Mucosa of gallbladder (tissue), 1 donor: ENCODE measurements at regions not wholly inside any gene's neighbourhood (a gene's known extent, or its start where the extent isn't known, plus 50 kb on each side); places are given as distances from the start of the nearest gene placed in this dataset.
A peak's percentile ranks its signal among the peaks of the same experiment; 100 is the strongest.

Experiments used
- DNase-seq: peaks from one replicate; pipeline ENCODE4 v3.0.0-alpha.2; 2020; ENCODE audit warnings: low spot score
- donor health status: DM: no; HTN: no; CAD: no.

DNA sequence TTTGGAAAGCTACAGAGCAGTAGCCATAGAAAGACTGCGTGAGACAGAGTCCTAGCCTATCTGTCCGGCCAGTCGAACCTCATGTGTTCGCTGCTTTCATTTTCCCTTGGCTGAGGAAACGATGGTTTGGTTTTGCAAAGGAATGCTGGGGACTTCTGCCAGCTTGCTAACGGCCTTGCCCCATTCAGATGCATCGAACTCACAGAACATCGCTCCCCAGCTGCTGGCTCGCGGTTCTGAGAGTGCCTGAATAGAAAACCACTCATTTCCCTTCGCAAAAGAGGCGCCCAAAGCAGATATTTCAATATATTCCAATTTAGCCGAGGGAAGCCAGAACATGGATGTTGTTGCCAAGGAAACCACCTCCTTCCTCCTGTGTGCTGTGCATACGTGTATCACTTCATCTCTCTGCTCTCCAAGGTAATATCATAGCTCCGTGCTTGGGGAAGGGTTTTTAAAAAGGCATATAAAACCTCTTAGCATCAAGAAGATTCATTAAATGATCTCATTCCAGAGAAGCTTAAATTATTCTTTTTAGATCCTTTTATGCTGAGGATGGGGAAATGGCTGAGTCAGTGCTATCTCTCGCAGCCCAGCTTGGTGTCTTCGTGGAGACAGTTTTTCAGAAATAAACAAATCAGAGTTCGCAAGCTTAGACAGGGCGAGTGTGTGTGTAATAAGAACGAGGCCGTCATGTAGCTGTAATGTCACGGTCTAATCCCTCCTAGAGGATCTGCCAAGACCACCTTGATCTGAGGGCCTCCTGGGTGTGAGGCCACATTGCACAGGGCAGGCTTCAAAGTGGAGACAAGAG, 215.2 kb downstream of the RPS24 start:
- peak; percentile 27 for DNase-seq

DNA sequence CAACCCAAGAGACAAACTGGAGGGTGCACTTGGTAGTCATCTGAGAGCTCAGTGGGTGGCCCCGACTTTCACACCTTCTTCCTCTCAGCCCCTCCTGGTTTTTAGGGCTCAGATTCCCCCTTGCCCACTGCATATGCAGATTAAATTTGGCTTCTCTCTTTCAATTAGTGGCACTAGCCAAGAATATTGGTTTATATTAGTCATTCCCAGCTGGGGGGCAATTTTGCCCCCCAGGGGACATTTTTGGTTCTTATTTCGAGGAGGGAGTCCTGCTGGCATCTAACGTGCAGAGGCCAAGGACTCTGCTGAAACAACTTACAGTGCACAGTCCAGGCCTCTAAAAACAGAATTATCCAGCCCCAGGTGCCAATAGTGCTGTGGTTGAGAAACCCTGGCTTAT, 216.0 kb downstream of the RPS24 start:
- DNase-seq = no peak

GRCh38 chr10:78250313-78251015, 216.8 kb downstream of the RPS24 start:
- DNase-seq = no peak

- no peak for DNase-seq
Observed at GRCh38 chr10:78251016-78251385, 217.3 kb downstream of the RPS24 start.

DNA sequence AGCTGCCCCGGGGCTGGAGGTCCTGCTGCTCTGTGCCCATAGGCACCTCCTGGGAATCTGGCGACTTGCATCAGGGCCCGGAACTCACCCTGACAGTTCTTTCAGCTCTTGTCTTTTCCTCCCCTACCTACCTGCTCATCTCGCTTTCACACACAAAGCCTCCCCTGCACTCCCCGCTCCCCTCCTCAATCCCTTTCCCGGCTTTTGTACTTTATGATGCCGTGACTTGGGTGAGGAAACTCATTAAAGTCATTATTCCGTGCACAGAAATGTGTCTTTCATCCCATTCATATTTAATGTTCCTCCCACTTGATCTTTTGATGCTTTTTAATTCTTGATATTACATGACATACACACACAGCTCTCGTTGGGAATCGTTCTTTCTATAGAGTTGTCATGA, 218.6 kb downstream of the RPS24 start:
- no peak for DNase-seq

DNA sequence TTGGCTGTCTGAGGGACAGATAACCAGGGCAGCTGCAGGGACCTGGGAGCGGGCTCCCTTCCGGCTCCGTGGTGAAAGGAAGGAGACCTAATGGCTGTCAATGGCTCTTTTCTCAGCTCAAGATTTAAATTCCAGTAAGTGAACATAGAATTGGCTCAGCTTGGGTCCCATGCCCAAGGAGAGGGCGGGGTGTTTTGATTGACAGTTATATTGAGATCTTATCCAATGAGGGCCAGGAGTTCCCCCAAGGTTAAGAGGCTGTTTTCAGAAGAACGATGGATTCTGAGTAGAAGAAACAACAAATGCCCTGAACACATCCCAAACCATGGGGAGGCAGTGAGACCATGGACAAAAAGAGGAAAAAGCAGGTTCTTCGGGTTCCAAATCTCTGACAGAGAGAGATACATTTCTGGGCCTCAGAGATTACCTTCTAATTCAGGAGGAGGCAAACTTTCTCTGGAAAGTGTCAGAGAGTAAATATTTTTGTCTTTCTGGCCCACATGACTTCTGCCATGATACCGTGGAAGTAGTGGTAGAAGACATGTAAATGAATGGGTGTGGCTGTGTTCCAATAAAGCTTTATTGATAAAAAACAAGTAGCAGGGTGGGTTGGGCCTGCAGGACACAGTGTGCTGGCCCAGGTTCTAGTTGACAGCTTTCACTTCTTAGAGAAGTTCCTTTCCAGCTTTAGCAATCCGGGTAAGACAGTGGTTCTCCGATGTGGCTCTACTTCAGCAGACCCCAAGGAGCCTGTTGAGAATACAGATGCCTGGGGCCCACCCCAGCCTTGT, 219.6 kb downstream of the RPS24 start:
- DNase-seq = no peak

GRCh38 chr10:78254013-78254412, 220.3 kb downstream of the RPS24 start:
- DNase-seq = no peak

GRCh38 chr10:78255214-78255613, 221.6 kb downstream of the RPS24 start:
- DNase-seq = no peak

- DNase-seq = peak; percentile 76
Observed at GRCh38 chr10:78255796-78256638, 222.4 kb downstream of the RPS24 start.

GRCh38 chr10:78258323-78259030, 224.8 kb downstream of the RPS24 start:
- DNase-seq = no peak

GRCh38 chr10:78259391-78259790, 225.7 kb downstream of the RPS24 start:
- no peak for DNase-seq

DNA sequence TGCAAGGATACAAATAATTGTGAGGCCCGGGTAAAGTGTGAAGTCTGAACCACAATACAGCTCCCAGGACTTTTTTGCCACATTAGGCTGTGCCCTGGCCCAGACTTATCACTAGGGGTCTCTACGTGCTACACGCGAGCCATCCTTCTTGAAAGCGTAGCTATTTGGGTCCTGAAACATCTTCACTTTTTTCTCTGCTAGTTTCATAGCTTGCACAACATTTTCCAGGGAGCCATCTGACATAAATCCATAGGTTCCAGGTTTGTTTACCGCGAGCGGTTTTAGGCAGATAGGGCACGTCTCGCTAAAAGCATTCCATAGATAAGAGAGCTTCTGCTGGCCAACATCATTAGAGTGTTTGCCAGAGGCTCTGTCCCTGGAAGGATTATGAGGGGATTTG, 226.5 kb downstream of the RPS24 start:
- no peak for DNase-seq

GRCh38 chr10:78260680-78261079, 227.0 kb downstream of the RPS24 start:
- no peak for DNase-seq

GRCh38 chr10:78261291-78261690, 227.6 kb downstream of the RPS24 start:
- no peak for DNase-seq

GRCh38 chr10:78262860-78263259, 229.2 kb downstream of the RPS24 start:
- no peak for DNase-seq

DNA sequence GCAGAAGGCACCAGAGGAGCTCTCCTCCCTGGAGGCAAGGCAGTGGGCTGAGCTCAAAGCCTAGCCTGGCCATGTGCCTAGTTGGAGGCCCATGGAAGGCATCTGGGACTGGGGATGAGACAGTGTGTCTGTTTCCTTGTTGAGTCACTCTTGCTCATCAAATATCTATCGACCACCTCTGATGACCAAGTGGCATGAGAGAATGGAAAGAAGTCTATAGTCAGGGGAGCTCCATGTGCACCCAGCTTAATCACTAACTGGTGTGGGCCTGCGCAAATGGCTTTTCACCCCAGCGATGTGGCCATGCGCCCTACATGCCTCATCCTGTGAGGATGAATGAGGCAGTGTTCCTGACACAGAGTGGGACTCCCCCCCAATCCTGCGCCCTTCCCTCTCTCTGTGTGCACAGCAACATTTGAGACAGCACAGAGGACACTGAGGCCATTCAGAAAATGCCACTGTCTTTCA, 229.9 kb downstream of the RPS24 start:
- no peak for DNase-seq

GRCh38 chr10:78264361-78264760, 230.7 kb downstream of the RPS24 start:
- no peak for DNase-seq

DNA sequence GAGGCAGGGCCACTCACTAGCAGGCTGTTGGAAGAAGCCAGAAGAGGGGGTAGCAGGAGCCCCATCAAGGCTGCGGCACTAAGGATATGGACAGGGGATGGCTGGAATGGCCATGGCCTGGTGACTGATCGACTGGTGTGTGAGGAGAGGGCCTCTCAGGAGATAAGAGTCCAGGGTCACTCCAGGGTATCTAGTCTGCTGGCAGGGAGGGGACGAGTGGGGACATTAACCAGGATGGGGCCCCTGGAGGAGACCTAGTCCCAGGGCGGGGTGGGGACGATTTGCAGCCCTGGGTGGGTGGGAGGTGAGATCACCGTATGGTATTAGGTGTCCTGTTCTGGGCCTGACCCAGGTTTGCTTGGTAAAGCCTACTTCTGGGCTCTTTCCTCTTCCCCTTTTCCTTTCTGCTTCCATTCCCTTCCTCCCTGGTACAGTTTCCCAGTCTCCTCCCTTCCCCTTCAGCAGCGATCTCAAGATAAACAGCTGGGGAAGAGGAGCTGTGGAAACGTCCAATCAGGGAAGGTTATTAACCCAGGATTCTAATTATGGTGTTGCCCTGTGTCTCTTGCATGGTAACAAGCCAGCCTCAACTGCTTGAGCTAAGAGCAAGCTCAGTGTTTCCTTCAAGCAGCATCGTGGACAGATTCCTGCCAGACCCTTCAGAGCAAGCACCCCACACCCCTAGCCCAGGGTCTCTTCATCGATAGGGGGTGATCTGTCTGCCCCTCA, 233.2 kb downstream of the RPS24 start:
- no peak for DNase-seq

DNA sequence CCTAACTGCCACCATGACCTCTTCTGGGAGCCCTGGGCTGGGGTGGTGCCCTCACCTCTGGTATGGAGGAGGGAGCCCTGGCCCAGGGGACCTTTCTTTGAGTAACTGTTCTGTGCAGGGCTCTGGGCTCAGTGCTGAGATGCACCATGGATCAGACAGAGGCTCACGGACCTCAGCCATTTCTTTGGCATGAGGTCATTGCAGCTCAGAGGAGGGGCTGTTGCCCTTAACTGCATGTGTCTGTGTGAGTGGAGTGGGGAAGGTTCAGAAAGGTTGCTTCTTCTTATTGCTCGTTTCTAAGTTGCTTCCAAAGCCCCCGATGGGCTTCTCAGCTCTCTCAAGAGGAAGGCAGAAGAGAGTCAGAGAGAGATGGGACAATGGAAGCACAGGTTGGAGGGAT, 233.9 kb downstream of the RPS24 start:
- DNase-seq = no peak

DNA sequence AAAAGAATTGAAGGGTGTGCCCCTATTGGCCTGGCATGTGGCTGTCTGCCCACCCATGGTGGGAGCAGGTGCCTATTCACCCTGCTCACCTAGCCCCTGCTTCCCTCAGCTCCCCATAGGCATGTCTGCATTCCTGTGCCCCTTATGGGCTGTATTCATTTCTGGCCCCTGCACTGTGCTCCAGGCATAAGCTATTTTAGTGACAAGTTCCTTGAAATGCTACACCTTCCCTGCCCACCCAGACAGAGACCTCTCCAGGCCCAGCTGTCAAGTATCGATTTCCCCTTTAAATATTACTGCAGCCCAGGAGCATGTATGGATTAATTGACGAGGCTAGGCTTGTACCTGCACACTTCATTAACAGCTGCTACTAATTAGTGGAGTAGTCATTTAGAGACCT, 235.4 kb downstream of the RPS24 start:
- DNase-seq = no peak
